GM12874 (cell line): ENCODE measurements at regions not wholly inside any gene's neighbourhood (a gene's known extent, or its start where the extent isn't known, plus 50 kb on each side); places are given as distances from the start of the nearest gene placed in this dataset.

ENCODE experiments used
- TF ChIP-seq, protein P1 (sequence below): IDR thresholded peaks from 2 replicates; pipeline ENCODE4 v1.5.1; 2011; ENCODE audit warnings: low read depth, mild to moderate bottlenecking, control low read depth, low read length, moderate library complexity; ENCODE audit not compliant: insufficient read depth

DNA sequence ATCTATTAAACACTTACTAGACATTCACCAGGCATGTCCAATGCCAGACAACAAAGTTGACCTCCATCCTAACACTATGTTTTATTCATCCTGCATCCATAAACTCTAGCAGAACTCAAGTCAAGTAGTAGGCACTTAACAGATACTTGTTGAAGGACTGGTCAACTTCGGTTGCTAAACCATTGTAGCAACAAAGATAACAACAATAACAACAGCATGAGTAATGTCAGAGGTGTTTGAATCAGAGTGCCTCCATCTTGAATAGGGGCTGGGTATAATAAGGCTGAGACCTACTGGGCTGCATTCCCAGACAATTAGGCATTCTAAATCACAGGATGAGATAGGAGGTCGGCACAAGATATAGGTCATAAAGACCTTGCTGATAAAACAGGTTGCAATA is 180.5 kb upstream of the ZNF462 start:
- TF ChIP-seq, protein P1, sequence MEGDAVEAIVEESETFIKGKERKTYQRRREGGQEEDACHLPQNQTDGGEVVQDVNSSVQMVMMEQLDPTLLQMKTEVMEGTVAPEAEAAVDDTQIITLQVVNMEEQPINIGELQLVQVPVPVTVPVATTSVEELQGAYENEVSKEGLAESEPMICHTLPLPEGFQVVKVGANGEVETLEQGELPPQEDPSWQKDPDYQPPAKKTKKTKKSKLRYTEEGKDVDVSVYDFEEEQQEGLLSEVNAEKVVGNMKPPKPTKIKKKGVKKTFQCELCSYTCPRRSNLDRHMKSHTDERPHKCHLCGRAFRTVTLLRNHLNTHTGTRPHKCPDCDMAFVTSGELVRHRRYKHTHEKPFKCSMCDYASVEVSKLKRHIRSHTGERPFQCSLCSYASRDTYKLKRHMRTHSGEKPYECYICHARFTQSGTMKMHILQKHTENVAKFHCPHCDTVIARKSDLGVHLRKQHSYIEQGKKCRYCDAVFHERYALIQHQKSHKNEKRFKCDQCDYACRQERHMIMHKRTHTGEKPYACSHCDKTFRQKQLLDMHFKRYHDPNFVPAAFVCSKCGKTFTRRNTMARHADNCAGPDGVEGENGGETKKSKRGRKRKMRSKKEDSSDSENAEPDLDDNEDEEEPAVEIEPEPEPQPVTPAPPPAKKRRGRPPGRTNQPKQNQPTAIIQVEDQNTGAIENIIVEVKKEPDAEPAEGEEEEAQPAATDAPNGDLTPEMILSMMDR: no peak

GRCh38 chr9:106683454-106683853 is 179.5 kb upstream of the ZNF462 start:
- TF ChIP-seq, protein P1: no peak

DNA sequence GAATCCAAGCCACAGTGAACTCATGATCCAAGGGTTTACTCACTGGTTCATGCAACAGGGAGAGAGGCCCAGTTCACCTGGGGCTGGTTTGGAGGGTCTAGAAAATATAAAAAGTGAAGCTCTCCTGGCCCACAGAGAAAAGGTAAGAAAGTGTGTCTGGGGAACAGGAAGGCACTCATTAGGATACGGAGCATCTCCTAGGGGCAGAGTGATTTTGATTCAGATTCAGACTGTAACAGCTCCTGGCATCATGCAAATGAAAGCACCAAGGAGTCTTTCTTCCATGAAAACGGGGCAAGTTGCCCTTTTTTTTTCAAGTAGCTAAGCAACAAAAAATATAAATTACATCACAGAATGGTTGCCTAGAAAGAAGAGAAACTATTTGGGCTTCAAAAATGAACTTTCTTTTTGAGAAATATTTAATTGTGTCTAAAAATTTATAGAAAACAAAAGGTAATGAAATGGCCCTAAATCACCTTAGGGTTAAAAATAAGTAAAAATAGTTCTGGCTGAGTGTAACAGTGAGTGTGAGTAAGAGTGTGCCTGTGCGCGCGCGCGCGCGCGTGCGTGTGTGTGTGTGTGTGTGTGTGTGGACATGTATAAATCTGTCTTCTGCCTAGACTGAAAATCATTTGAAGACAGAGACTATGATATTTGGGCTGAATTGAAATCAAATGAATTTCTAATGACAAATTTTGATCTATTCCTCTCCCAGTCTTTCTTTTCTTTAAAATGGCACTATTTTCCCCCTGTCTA is 177.8 kb upstream of the ZNF462 start:
- TF ChIP-seq, protein P1: no peak

GRCh38 chr9:106689089-106689488 is 173.9 kb upstream of the ZNF462 start:
- TF ChIP-seq, protein P1: no peak

GRCh38 chr9:106691627-106692026 is 171.3 kb upstream of the ZNF462 start:
- TF ChIP-seq, protein P1: no peak

DNA sequence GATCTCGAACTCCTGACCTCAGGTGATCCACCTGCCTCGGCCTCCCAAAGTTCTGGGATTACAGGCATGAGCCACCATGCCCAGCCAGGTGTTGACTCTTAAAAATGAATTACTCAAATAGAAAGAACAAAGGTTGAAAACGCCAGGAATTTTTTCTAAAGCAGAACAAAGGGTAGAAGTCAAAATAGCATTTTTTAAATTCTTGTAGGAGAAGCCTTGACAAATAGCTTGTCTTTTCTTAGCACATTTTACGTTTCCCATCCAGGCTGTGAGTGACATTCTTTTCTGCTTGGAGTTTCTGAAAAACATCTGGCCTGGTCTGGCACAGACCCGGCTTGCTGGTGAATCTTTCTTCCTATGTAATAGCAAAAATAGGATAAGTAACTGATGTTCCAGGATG is 169.4 kb upstream of the ZNF462 start:
- TF ChIP-seq, protein P1: no peak

- TF ChIP-seq, protein P1: no peak
These were observed 166.2 kb upstream of the ZNF462 start for GRCh38 chr9:106696804-106697203.
